A673 (cell line): ENCODE measurements at regions not wholly inside any gene's neighbourhood (a gene's known extent, or its start where the extent isn't known, plus 50 kb on each side); places are given as distances from the start of the nearest gene placed in this dataset.

Experiments
- BruUV-seq: library from RNA; stranded (reverse); fragments of 400-500 nt; replicated peaks from 2 replicates; lab custom pipeline; 2021; lab: Mats Ljungman, UMichigan
- CTCF ChIA-PET: fragments of 300-600 bp; sonication (Branson Sonifier 250); formaldehyde crosslinking; loops from one replicate; lab custom pipeline; 2022; ENCODE audit warnings: antibody characterized with exemption; lab: Charles Lee
- POLR2A ChIA-PET: fragments of 300-600 bp; sonication (Branson Sonifier 250); formaldehyde crosslinking; loops from one replicate; lab custom pipeline; 2022; ENCODE audit warnings: antibody characterized with exemption; ENCODE audit not compliant: low non-redundant PET; lab: Charles Lee
- DNase-seq: peaks from one replicate; pipeline ENCODE4 v3.0.0-alpha.2; 2015; ENCODE audit warnings: low spot score
- H3K27ac ChIP-seq: fragments of 200-600 bp; sonication (generic); 2 replicates; pipeline ENCODE4 v1.5.1; 2016; ENCODE audit warnings: mixed run types, low read depth, mild to moderate bottlenecking, mixed read lengths, antibody characterized with exemption, low read length; ENCODE audit not compliant: poor library complexity, severe bottlenecking
- H3K27me3 ChIP-seq: fragments of 200-600 bp; sonication (generic); replicated peaks from 2 replicates; pipeline ENCODE4 v1.6.1; 2017; ENCODE audit warnings: mixed run types, low read depth, mild to moderate bottlenecking, mixed read lengths, antibody characterized with exemption, low read length; ENCODE audit not compliant: insufficient read depth, poor library complexity
- H3K36me3 ChIP-seq: fragments of 200-600 bp; sonication (generic); 2 replicates; pipeline ENCODE4 v1.6.1; 2016; ENCODE audit warnings: mixed run types, mild to moderate bottlenecking, mixed read lengths, antibody characterized with exemption, low read length; ENCODE audit not compliant: insufficient read depth, poor library complexity, severe bottlenecking
- H3K4me1 ChIP-seq: fragments of 200-600 bp; sonication (generic); 2 replicates; pipeline ENCODE4 v1.6.1; 2017; ENCODE audit warnings: mixed run types, mild to moderate bottlenecking, mixed read lengths, antibody characterized with exemption, low read length; ENCODE audit not compliant: insufficient read depth, poor library complexity, severe bottlenecking
- H3K4me3 ChIP-seq: fragments of 200-600 bp; sonication (generic); 2 replicates; pipeline ENCODE4 v1.5.1; 2016; ENCODE audit warnings: low read depth, mixed run types, mild to moderate bottlenecking, mixed read lengths, low read length; ENCODE audit not compliant: poor library complexity, severe bottlenecking
- H3K9me3 ChIP-seq: fragments of 200-600 bp; sonication (generic); 2 replicates; pipeline ENCODE4 v1.6.1; 2016; ENCODE audit warnings: mixed run types, low read depth, mild to moderate bottlenecking, mixed read lengths, antibody characterized with exemption, low read length; ENCODE audit not compliant: poor library complexity, severe bottlenecking
- CTCF ChIP-seq: fragments of 300-800, 200-600 bp; sonication (generic); conservative IDR thresholded peaks from 2 replicates; pipeline ENCODE4 v1.5.1; 2017; ENCODE audit warnings: low read depth, mild to moderate bottlenecking, antibody characterized with exemption, low read length, moderate library complexity, mixed read lengths
- EZH2 ChIP-seq: fragments of 200-600 bp; sonication (generic); IDR thresholded peaks from 2 replicates; pipeline ENCODE4 v1.6.1; 2017; ENCODE audit warnings: borderline replicate concordance, low read depth, mild to moderate bottlenecking, mixed read lengths, antibody characterized with exemption, low read length; ENCODE audit not compliant: poor library complexity, severe bottlenecking
- intact Hi-C: fragments of 100-400 bp; cut with micrococcal nuclease; formaldehyde crosslinking; loops from one replicate; pipeline ENCODE4 v1.10.0; 2022; ENCODE audit not compliant: unreplicated experiment

GRCh38 chr5:84635235-84636055, 250.8 kb upstream of the EDIL3 start:
- no peaks in the 10 kb centered on the region for H3K9me3 ChIP-seq
- H3K4me1 ChIP-seq = no peaks in the 10 kb centered on the region
- CTCF ChIA-PET = no interaction called here
- no TSS peak for BruUV-seq
- intact Hi-C loops = no loop called here
- H3K4me3 ChIP-seq = no peak overlapping the region
- H3K36me3 ChIP-seq = no peaks in the 10 kb centered on the region
- POLR2A ChIA-PET = no interaction called here
- H3K27ac ChIP-seq = no peak overlapping the region
- no peak for DNase-seq
- TF ChIP-seq CTCF = no peak
- TF ChIP-seq EZH2 = no peak
- no peaks in the 10 kb centered on the region for H3K27me3 ChIP-seq

GRCh38 chr5:84634256-84634655, 249.6 kb upstream of the EDIL3 start:
- no peak overlapping the region for H3K4me3 ChIP-seq
- no peaks in the 10 kb centered on the region for H3K4me1 ChIP-seq
- no peaks in the 10 kb centered on the region for H3K9me3 ChIP-seq
- no peak overlapping the region for H3K27ac ChIP-seq
- CTCF ChIA-PET = no interaction called here
- no TSS peak for BruUV-seq
- intact Hi-C loops = no loop called here
- POLR2A ChIA-PET = no interaction called here
- no peaks in the 10 kb centered on the region for H3K36me3 ChIP-seq
- peak; percentile 2 for DNase-seq
- H3K27me3 ChIP-seq = no peaks in the 10 kb centered on the region
- no peak for TF ChIP-seq EZH2
- TF ChIP-seq CTCF = no peak

GRCh38 chr5:84632418-84632817, 247.7 kb upstream of the EDIL3 start:
- Histone ChIP-seq H3K9me3 (no peaks in the 10 kb centered on the region), H3K27me3 (no peaks in the 10 kb centered on the region), H3K4me3 (no peak overlapping the region), H3K27ac (no peak overlapping the region), H3K4me1 (no peaks in the 10 kb centered on the region), H3K36me3 (no peaks in the 10 kb centered on the region)
- POLR2A ChIA-PET = no interaction called here
- DNase-seq = no peak
- CTCF ChIA-PET = no interaction called here
- intact Hi-C loops = no loop called here
- no peak for TF ChIP-seq CTCF
- BruUV-seq = no TSS peak
